WTC11 (cell line): ENCODE measurements at regions not wholly inside any gene's neighbourhood (a gene's known extent, or its start where the extent isn't known, plus 50 kb on each side); places are given as distances from the start of the nearest gene placed in this dataset.

Experiments
- ATAC-seq: fragments of 200-7000 bp; cut with Tn5 transposase; 2 replicates; pipeline ENCODE4 v1.10.0; 2021; ENCODE audit warnings: mild to moderate bottlenecking, moderate library complexity
- CTCF ChIA-PET: fragments of 300-600 bp; sonication (Branson Sonifier 250); formaldehyde crosslinking; loops from one replicate; lab custom pipeline; 2021; ENCODE audit warnings: antibody characterized with exemption; lab: Charles Lee
- POLR2A ChIA-PET: fragments of 350-600 bp; sonication (Branson Sonifier 250); formaldehyde crosslinking; loops from one replicate; lab custom pipeline; 2021; ENCODE audit warnings: antibody characterized with exemption; lab: Charles Lee
- DNase-seq: peaks from one replicate; pipeline ENCODE4 v3.0.0; 2021; ENCODE audit warnings: low spot score
- H3K27ac Mint-ChIP-seq: 2 replicates; pipeline ENCODE4 v1.8.0; 2021; ENCODE audit warnings: mixed read lengths
- H3K27me3 Mint-ChIP-seq: 2 replicates; pipeline ENCODE4 v1.8.0; 2021; ENCODE audit warnings: low read depth, mild to moderate bottlenecking, moderate library complexity, mixed read lengths
- H3K36me3 Mint-ChIP-seq: 2 replicates; pipeline ENCODE4 v1.8.0; 2021; ENCODE audit warnings: mixed read lengths
- H3K4me1 Mint-ChIP-seq: 2 replicates; pipeline ENCODE4 v1.8.0; 2022; ENCODE audit warnings: mixed read lengths
- H3K4me3 Mint-ChIP-seq: 2 replicates; pipeline ENCODE4 v1.8.0; 2021; ENCODE audit warnings: mild to moderate bottlenecking, moderate library complexity, mixed read lengths
- H3K9me3 Mint-ChIP-seq: 2 replicates; pipeline ENCODE4 v1.8.0; 2021; ENCODE audit warnings: mixed read lengths
- ATF1 ChIP-seq: sonication (generic); formaldehyde crosslinking; IDR thresholded peaks from 2 replicates; pipeline ENCODE4 v1.8.1; 2023; ENCODE audit warnings: mild to moderate bottlenecking, moderate library complexity, missing genetic modification reagents
- CREM ChIP-seq: sonication (generic); formaldehyde crosslinking; IDR thresholded peaks from 2 replicates; pipeline ENCODE4 v1.8.1; 2022; ENCODE audit warnings: mild to moderate bottlenecking, missing genetic modification reagents, moderate library complexity
- ESRRA ChIP-seq: sonication (generic); formaldehyde crosslinking; IDR thresholded peaks from 2 replicates; pipeline ENCODE4 v1.8.1; 2022; ENCODE audit warnings: mild to moderate bottlenecking, missing genetic modification reagents, borderline replicate concordance
- FOXJ3 ChIP-seq: sonication (generic); formaldehyde crosslinking; IDR thresholded peaks from 2 replicates; pipeline ENCODE4 v1.9.0; 2021; ENCODE audit warnings: missing genetic modification reagents, mild to moderate bottlenecking, borderline replicate concordance
- IRF2 ChIP-seq: sonication (generic); formaldehyde crosslinking; IDR thresholded peaks from 2 replicates; pipeline ENCODE4 v1.8.0; 2022; ENCODE audit warnings: low read depth, missing genetic modification reagents, borderline replicate concordance
- KAT7 ChIP-seq: sonication (generic); formaldehyde crosslinking; IDR thresholded peaks from 2 replicates; pipeline ENCODE4 v1.8.1; 2023; ENCODE audit warnings: missing genetic modification reagents, mild to moderate bottlenecking, borderline replicate concordance
- NFATC4 ChIP-seq: fragments of 250-450 bp; sonication (Bioruptor Pico); IDR thresholded peaks from 2 replicates; pipeline ENCODE4 v1.9.0; 2021; ENCODE audit warnings: mild to moderate bottlenecking
- NR3C1 ChIP-seq: sonication (generic); formaldehyde crosslinking; conservative IDR thresholded peaks from 2 replicates; pipeline ENCODE4 v1.8.1; 2023; ENCODE audit warnings: low read depth, mild to moderate bottlenecking, missing genetic modification reagents
- PRRX2 ChIP-seq: fragments of 250-450 bp; sonication (Bioruptor Pico); IDR thresholded peaks from 2 replicates; pipeline ENCODE4 v1.8.0; 2021; ENCODE audit warnings: mild to moderate bottlenecking
- SMAD3 ChIP-seq: sonication (generic); formaldehyde crosslinking; IDR thresholded peaks from 2 replicates; pipeline ENCODE4 v1.8.0; 2022; ENCODE audit warnings: missing genetic modification reagents, mild to moderate bottlenecking, borderline replicate concordance
- SOX15 ChIP-seq: fragments of 250-450 bp; sonication (Bioruptor Pico); IDR thresholded peaks from 2 replicates; pipeline ENCODE4 v1.9.0; 2021; ENCODE audit warnings: mild to moderate bottlenecking
- TEAD1 ChIP-seq: sonication (generic); formaldehyde crosslinking; IDR thresholded peaks from 2 replicates; pipeline ENCODE4 v1.8.0; 2022; ENCODE audit warnings: mild to moderate bottlenecking, missing genetic modification reagents
- ZNF121 ChIP-seq: sonication (generic); formaldehyde crosslinking; IDR thresholded peaks from 2 replicates; pipeline ENCODE4 v1.8.0; 2023; ENCODE audit warnings: missing genetic modification reagents
- TF ChIP-seq, protein P1 (sequence below): sonication (generic); formaldehyde crosslinking; IDR thresholded peaks from 2 replicates; pipeline ENCODE4 v1.8.1; 2022; ENCODE audit warnings: mild to moderate bottlenecking, moderate library complexity, missing genetic modification reagents
- TF ChIP-seq, protein P2 (sequence below): sonication (generic); formaldehyde crosslinking; IDR thresholded peaks from 2 replicates; pipeline ENCODE4 v1.8.1; 2023; ENCODE audit warnings: mild to moderate bottlenecking, missing genetic modification reagents
- TF ChIP-seq, protein P3 (sequence below): sonication (generic); formaldehyde crosslinking; IDR thresholded peaks from 2 replicates; pipeline ENCODE4 v1.8.1; 2022; ENCODE audit warnings: low read depth, missing genetic modification reagents, borderline replicate concordance
- TF ChIP-seq, protein P4 (sequence below): fragments of 250-450 bp; sonication (Bioruptor Pico); IDR thresholded peaks from 2 replicates; pipeline ENCODE4 v1.9.0; 2021; ENCODE audit warnings: mild to moderate bottlenecking, borderline replicate concordance
- TF ChIP-seq, protein P5 (sequence below): sonication (generic); formaldehyde crosslinking; IDR thresholded peaks from 2 replicates; pipeline ENCODE4 v1.8.0; 2022; ENCODE audit warnings: mild to moderate bottlenecking, missing genetic modification reagents
- TF ChIP-seq, protein P6 (sequence below): sonication (generic); formaldehyde crosslinking; IDR thresholded peaks from 2 replicates; pipeline ENCODE4 v1.8.1; 2022; ENCODE audit warnings: mild to moderate bottlenecking, missing genetic modification reagents, moderate library complexity, borderline replicate concordance
- TF ChIP-seq, protein P7 (sequence below): sonication (generic); formaldehyde crosslinking; IDR thresholded peaks from 2 replicates; pipeline ENCODE4 v1.8.1; 2023; ENCODE audit warnings: mild to moderate bottlenecking, missing genetic modification reagents
- TF ChIP-seq, protein P8 (sequence below): sonication (generic); formaldehyde crosslinking; IDR thresholded peaks from 2 replicates; pipeline ENCODE4 v1.8.1; 2023; ENCODE audit warnings: mild to moderate bottlenecking, missing genetic modification reagents, borderline replicate concordance

DNA sequence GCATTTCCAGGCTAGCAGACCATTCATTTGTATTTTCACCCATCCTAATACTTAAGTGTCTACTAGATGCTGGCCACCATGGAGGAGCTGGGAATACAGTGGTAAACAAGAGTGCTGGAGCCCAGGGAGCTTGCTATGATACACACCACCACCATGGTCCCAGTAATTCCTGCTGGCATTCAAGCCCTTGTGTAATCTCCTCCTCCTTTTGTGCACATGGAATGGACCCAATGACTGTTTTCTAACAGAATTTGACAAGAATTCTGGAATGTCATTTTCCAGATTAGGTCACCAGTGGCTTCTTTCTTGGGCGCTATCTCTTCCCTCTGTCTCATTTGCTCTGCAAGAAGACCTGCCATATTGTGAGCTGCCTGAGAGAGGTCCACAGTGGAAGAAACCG lies 552.0 kb downstream of the C6orf118 start (continued):
- TF ChIP-seq SMAD3 (CRISPR knock-in tag): no peak
- TF ChIP-seq ATF1 (CRISPR knock-in tag): no peak

DNA sequence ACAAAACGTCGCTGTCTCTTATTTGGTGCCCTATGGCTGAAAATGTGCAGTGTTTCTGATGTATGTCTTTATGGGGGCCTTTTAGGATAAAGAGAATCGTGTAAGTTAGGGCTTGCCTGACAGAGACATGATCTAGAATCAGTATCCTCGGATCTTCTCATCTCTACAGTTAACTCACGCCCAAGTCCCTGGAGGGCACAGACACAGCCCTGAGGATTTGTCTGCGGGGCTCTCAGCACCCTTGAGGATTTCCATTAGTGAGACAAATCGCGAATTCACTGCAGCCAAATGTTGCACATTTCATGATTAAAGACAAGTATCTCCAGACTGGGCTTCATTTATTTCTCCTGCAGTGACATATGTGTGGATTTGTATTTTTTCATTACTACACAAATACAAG lies 552.7 kb downstream of the C6orf118 start:
- DNase-seq: no peak
- no peak for ATAC-seq
- Mint-ChIP-seq H3K4me1 (peaks cover 7% of the 10 kb centered on the region), H3K36me3 (peaks cover 7% of the 10 kb centered on the region), H3K27me3 (no peaks in the 10 kb centered on the region), H3K27ac (no peak overlapping the region), H3K4me3 (no peak overlapping the region), H3K9me3 (peaks cover 20% of the 10 kb centered on the region)
- CTCF ChIA-PET: no interaction called here
- POLR2A ChIA-PET: no interaction called here
- TF ChIP-seq CREM (CRISPR knock-in tag): no peak
- TF ChIP-seq FOXJ3 (CRISPR knock-in tag): no peak
- no peak for TF ChIP-seq NR3C1 (CRISPR knock-in tag)
- no peak for TF ChIP-seq ESRRA
- TF ChIP-seq SOX15: no peak
- TF ChIP-seq, protein P1, sequence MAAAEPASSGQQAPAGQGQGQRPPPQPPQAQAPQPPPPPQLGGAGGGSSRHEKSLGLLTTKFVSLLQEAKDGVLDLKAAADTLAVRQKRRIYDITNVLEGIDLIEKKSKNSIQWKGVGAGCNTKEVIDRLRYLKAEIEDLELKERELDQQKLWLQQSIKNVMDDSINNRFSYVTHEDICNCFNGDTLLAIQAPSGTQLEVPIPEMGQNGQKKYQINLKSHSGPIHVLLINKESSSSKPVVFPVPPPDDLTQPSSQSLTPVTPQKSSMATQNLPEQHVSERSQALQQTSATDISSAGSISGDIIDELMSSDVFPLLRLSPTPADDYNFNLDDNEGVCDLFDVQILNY: no peak
- TF ChIP-seq, protein P2, sequence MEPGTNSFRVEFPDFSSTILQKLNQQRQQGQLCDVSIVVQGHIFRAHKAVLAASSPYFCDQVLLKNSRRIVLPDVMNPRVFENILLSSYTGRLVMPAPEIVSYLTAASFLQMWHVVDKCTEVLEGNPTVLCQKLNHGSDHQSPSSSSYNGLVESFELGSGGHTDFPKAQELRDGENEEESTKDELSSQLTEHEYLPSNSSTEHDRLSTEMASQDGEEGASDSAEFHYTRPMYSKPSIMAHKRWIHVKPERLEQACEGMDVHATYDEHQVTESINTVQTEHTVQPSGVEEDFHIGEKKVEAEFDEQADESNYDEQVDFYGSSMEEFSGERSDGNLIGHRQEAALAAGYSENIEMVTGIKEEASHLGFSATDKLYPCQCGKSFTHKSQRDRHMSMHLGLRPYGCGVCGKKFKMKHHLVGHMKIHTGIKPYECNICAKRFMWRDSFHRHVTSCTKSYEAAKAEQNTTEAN (CRISPR knock-in tag): no peak
- TF ChIP-seq, protein P3, sequence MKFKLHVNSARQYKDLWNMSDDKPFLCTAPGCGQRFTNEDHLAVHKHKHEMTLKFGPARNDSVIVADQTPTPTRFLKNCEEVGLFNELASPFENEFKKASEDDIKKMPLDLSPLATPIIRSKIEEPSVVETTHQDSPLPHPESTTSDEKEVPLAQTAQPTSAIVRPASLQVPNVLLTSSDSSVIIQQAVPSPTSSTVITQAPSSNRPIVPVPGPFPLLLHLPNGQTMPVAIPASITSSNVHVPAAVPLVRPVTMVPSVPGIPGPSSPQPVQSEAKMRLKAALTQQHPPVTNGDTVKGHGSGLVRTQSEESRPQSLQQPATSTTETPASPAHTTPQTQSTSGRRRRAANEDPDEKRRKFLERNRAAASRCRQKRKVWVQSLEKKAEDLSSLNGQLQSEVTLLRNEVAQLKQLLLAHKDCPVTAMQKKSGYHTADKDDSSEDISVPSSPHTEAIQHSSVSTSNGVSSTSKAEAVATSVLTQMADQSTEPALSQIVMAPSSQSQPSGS (CRISPR knock-in tag): no peak
- no peak for TF ChIP-seq NFATC4 (CRISPR knock-in tag)
- TF ChIP-seq, protein P4, sequence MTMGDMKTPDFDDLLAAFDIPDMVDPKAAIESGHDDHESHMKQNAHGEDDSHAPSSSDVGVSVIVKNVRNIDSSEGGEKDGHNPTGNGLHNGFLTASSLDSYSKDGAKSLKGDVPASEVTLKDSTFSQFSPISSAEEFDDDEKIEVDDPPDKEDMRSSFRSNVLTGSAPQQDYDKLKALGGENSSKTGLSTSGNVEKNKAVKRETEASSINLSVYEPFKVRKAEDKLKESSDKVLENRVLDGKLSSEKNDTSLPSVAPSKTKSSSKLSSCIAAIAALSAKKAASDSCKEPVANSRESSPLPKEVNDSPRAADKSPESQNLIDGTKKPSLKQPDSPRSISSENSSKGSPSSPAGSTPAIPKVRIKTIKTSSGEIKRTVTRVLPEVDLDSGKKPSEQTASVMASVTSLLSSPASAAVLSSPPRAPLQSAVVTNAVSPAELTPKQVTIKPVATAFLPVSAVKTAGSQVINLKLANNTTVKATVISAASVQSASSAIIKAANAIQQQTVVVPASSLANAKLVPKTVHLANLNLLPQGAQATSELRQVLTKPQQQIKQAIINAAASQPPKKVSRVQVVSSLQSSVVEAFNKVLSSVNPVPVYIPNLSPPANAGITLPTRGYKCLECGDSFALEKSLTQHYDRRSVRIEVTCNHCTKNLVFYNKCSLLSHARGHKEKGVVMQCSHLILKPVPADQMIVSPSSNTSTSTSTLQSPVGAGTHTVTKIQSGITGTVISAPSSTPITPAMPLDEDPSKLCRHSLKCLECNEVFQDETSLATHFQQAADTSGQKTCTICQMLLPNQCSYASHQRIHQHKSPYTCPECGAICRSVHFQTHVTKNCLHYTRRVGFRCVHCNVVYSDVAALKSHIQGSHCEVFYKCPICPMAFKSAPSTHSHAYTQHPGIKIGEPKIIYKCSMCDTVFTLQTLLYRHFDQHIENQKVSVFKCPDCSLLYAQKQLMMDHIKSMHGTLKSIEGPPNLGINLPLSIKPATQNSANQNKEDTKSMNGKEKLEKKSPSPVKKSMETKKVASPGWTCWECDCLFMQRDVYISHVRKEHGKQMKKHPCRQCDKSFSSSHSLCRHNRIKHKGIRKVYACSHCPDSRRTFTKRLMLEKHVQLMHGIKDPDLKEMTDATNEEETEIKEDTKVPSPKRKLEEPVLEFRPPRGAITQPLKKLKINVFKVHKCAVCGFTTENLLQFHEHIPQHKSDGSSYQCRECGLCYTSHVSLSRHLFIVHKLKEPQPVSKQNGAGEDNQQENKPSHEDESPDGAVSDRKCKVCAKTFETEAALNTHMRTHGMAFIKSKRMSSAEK: no peak
- no peak for TF ChIP-seq ZNF121 (CRISPR knock-in tag)
- TF ChIP-seq, protein P5, sequence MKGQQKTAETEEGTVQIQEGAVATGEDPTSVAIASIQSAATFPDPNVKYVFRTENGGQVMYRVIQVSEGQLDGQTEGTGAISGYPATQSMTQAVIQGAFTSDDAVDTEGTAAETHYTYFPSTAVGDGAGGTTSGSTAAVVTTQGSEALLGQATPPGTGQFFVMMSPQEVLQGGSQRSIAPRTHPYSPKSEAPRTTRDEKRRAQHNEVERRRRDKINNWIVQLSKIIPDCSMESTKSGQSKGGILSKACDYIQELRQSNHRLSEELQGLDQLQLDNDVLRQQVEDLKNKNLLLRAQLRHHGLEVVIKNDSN: no peak
- TF ChIP-seq, protein P6, sequence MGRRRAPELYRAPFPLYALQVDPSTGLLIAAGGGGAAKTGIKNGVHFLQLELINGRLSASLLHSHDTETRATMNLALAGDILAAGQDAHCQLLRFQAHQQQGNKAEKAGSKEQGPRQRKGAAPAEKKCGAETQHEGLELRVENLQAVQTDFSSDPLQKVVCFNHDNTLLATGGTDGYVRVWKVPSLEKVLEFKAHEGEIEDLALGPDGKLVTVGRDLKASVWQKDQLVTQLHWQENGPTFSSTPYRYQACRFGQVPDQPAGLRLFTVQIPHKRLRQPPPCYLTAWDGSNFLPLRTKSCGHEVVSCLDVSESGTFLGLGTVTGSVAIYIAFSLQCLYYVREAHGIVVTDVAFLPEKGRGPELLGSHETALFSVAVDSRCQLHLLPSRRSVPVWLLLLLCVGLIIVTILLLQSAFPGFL (CRISPR knock-in tag): no peak
- no peak for TF ChIP-seq TEAD1 (CRISPR knock-in tag)
- no peak for TF ChIP-seq KAT7 (CRISPR knock-in tag)
- no peak for TF ChIP-seq IRF2 (CRISPR knock-in tag)
- TF ChIP-seq, protein P7, sequence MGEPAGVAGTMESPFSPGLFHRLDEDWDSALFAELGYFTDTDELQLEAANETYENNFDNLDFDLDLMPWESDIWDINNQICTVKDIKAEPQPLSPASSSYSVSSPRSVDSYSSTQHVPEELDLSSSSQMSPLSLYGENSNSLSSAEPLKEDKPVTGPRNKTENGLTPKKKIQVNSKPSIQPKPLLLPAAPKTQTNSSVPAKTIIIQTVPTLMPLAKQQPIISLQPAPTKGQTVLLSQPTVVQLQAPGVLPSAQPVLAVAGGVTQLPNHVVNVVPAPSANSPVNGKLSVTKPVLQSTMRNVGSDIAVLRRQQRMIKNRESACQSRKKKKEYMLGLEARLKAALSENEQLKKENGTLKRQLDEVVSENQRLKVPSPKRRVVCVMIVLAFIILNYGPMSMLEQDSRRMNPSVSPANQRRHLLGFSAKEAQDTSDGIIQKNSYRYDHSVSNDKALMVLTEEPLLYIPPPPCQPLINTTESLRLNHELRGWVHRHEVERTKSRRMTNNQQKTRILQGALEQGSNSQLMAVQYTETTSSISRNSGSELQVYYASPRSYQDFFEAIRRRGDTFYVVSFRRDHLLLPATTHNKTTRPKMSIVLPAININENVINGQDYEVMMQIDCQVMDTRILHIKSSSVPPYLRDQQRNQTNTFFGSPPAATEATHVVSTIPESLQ (CRISPR knock-in tag): no peak
- TF ChIP-seq, protein P8, sequence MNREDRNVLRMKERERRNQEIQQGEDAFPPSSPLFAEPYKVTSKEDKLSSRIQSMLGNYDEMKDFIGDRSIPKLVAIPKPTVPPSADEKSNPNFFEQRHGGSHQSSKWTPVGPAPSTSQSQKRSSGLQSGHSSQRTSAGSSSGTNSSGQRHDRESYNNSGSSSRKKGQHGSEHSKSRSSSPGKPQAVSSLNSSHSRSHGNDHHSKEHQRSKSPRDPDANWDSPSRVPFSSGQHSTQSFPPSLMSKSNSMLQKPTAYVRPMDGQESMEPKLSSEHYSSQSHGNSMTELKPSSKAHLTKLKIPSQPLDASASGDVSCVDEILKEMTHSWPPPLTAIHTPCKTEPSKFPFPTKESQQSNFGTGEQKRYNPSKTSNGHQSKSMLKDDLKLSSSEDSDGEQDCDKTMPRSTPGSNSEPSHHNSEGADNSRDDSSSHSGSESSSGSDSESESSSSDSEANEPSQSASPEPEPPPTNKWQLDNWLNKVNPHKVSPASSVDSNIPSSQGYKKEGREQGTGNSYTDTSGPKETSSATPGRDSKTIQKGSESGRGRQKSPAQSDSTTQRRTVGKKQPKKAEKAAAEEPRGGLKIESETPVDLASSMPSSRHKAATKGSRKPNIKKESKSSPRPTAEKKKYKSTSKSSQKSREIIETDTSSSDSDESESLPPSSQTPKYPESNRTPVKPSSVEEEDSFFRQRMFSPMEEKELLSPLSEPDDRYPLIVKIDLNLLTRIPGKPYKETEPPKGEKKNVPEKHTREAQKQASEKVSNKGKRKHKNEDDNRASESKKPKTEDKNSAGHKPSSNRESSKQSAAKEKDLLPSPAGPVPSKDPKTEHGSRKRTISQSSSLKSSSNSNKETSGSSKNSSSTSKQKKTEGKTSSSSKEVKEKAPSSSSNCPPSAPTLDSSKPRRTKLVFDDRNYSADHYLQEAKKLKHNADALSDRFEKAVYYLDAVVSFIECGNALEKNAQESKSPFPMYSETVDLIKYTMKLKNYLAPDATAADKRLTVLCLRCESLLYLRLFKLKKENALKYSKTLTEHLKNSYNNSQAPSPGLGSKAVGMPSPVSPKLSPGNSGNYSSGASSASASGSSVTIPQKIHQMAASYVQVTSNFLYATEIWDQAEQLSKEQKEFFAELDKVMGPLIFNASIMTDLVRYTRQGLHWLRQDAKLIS (CRISPR knock-in tag): no peak
- TF ChIP-seq PRRX2 (CRISPR knock-in tag): no peak
- TF ChIP-seq, all 79 proteins: peak for 0
